ENCODE measurements at regions not wholly inside any gene's neighbourhood (a gene's known extent, or its start where the extent isn't known, plus 50 kb on each side); places are given as distances from the start of the nearest gene placed in this dataset.

DNA sequence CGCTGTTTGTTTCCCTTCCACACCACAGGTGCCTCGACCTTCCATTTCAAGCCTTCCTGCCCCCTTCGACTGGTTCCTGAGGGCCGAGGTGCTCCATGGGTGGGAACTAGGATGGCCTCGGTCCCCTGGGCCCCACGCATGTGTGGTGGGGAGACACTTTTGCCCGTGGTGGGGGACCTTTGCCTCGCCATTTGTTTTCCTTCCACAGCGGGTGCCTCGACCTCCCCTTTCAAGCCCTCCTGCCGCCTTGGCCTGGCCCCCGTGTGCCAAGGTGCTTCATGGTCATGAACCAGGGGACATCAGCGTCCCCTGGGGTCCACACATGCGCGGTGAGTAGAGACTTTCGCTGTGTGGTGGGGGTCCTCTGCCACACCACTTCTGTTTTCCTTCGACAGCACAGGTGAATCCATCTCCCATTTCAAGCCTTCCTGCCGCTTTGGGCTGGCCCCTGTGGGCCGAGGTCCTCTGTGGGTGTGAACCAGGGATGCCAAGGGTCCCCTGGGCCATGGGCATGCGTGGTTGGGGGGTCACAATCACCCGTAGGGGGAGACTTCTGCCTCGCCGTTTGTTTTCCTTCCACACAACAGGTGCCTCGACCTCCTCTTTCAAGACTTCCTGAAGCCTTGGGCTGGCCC is 364.4 kb downstream of the ALG10 start:
- TF ChIP-seq REST (IDR thresholded peaks at IDR 0.05; ENCODE audit: low read depth, low read length) (no peak), SMC3 (IDR thresholded peaks at IDR 0.05; ENCODE audit: low read depth, low read length) (no peak)
